ENCODE measurements at regions not wholly inside any gene's neighbourhood (a gene's known extent, or its start where the extent isn't known, plus 50 kb on each side); places are given as distances from the start of the nearest gene placed in this dataset.

DNA sequence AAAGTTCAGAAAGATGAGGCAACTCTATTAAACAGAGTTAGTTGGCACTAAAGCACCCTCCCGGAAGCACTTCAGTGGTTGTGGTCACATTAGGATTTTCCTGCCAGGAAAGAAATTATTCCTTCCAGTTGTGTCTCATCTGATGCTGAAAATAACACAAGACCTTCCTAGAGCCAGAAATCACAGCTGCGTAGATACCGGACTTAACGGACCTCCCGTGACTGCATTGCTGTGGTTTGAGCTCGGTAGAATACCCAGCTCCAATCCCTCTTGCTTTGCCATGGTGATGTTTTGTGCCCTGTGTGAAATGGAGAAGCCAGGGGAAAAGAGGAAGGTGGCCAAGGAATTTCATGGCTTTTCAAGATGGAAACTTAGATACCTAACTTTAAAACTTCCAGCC lies 215.0 kb upstream of the IGF1R start:
- Histone ChIP-seq H3K4me3 (replicated peaks; ENCODE audit: insufficient read depth, low read length) (no peak overlapping the region), H3K27ac (replicated peaks) (no peak overlapping the region), H3K27me3 (ENCODE audit: insufficient read depth, poor library complexity, severe bottlenecking) (no peaks in the 10 kb centered on the region)
- no peak for DNase-seq (ENCODE audit: low read depth in 1 of 2, low spot score in 1 of 2)
- TF ChIP-seq SPI1 (IDR thresholded peaks at IDR 0.05; ENCODE audit: borderline replicate concordance, low read depth) (no peak), GABPA (IDR thresholded peaks at IDR 0.05; ENCODE audit: low read depth) (no peak), POLR2AphosphoS5 (IDR thresholded peaks at IDR 0.05; ENCODE audit: low read depth) (no peak)
- TF ChIP-seq, protein P1, sequence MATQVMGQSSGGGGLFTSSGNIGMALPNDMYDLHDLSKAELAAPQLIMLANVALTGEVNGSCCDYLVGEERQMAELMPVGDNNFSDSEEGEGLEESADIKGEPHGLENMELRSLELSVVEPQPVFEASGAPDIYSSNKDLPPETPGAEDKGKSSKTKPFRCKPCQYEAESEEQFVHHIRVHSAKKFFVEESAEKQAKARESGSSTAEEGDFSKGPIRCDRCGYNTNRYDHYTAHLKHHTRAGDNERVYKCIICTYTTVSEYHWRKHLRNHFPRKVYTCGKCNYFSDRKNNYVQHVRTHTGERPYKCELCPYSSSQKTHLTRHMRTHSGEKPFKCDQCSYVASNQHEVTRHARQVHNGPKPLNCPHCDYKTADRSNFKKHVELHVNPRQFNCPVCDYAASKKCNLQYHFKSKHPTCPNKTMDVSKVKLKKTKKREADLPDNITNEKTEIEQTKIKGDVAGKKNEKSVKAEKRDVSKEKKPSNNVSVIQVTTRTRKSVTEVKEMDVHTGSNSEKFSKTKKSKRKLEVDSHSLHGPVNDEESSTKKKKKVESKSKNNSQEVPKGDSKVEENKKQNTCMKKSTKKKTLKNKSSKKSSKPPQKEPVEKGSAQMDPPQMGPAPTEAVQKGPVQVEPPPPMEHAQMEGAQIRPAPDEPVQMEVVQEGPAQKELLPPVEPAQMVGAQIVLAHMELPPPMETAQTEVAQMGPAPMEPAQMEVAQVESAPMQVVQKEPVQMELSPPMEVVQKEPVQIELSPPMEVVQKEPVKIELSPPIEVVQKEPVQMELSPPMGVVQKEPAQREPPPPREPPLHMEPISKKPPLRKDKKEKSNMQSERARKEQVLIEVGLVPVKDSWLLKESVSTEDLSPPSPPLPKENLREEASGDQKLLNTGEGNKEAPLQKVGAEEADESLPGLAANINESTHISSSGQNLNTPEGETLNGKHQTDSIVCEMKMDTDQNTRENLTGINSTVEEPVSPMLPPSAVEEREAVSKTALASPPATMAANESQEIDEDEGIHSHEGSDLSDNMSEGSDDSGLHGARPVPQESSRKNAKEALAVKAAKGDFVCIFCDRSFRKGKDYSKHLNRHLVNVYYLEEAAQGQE (IDR thresholded peaks at IDR 0.05; ENCODE audit: insufficient replicate concordance, low read depth), result no peak
- TF ChIP-seq, protein P2, sequence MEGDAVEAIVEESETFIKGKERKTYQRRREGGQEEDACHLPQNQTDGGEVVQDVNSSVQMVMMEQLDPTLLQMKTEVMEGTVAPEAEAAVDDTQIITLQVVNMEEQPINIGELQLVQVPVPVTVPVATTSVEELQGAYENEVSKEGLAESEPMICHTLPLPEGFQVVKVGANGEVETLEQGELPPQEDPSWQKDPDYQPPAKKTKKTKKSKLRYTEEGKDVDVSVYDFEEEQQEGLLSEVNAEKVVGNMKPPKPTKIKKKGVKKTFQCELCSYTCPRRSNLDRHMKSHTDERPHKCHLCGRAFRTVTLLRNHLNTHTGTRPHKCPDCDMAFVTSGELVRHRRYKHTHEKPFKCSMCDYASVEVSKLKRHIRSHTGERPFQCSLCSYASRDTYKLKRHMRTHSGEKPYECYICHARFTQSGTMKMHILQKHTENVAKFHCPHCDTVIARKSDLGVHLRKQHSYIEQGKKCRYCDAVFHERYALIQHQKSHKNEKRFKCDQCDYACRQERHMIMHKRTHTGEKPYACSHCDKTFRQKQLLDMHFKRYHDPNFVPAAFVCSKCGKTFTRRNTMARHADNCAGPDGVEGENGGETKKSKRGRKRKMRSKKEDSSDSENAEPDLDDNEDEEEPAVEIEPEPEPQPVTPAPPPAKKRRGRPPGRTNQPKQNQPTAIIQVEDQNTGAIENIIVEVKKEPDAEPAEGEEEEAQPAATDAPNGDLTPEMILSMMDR (IDR thresholded peaks at IDR 0.05; ENCODE audit: insufficient read depth, low read length), result no peak

DNA sequence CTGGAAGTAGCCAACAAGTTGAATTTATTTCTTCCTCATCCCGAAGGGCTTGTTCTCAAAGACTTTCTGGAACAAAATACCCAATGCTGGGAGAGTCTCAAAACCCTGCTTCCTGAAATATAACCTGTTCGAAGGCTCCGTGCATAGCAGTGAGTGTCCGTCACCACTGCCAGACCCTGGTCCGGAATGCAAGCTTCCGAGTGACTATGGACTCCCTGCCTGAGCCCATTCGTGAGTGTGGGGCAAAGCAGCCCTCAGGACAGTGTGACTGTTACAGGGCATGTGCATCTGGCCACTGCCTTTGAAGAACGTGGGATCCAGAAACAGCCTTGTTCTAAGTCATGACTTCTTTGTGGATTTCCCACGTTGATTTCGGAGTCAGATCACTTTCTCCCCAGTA lies 214.5 kb upstream of the IGF1R start:
- TF ChIP-seq, protein P1 (IDR thresholded peaks at IDR 0.05; ENCODE audit: insufficient replicate concordance, low read depth), result no peak
- no peak for TF ChIP-seq SPI1 (IDR thresholded peaks at IDR 0.05; ENCODE audit: borderline replicate concordance, low read depth)
- TF ChIP-seq POLR2AphosphoS5 (IDR thresholded peaks at IDR 0.05; ENCODE audit: low read depth), result no peak
- TF ChIP-seq, protein P2 (IDR thresholded peaks at IDR 0.05; ENCODE audit: insufficient read depth, low read length), result no peak
- TF ChIP-seq GABPA (IDR thresholded peaks at IDR 0.05; ENCODE audit: low read depth), result no peak
- no peak for DNase-seq (ENCODE audit: low read depth in 1 of 2, low spot score in 1 of 2)
- Histone ChIP-seq H3K4me3 (replicated peaks; ENCODE audit: insufficient read depth, low read length) (no peak overlapping the region), H3K27me3 (ENCODE audit: insufficient read depth, poor library complexity, severe bottlenecking) (no peaks in the 10 kb centered on the region), H3K27ac (replicated peaks) (no peak overlapping the region)

DNA sequence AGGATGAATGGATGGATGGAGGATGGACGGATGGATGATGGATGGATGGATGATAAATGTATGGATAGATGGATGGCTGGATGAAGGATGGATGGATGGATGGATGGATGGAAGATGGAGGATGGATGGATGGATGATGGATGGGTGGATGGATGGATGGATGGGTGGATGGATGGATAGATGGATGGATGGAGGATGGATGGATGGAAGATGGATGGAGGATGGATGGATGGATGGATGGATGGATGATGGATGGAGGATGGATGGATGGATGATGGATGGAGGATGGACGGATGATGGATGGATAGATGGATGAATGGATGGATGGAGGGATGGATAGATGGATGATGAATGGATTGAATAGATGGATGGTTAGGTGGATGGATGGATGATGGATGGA lies 210.6 kb upstream of the IGF1R start:
- Histone ChIP-seq H3K4me3 (replicated peaks; ENCODE audit: insufficient read depth, low read length) (no peak overlapping the region), H3K27ac (replicated peaks) (no peak overlapping the region), H3K27me3 (ENCODE audit: insufficient read depth, poor library complexity, severe bottlenecking) (no peaks in the 10 kb centered on the region)
- no peak for DNase-seq (ENCODE audit: low read depth in 1 of 2, low spot score in 1 of 2)
- TF ChIP-seq SPI1 (IDR thresholded peaks at IDR 0.05; ENCODE audit: borderline replicate concordance, low read depth) (no peak), POLR2AphosphoS5 (IDR thresholded peaks at IDR 0.05; ENCODE audit: low read depth) (no peak), GABPA (IDR thresholded peaks at IDR 0.05; ENCODE audit: low read depth) (no peak)
- TF ChIP-seq, protein P1 (IDR thresholded peaks at IDR 0.05; ENCODE audit: insufficient replicate concordance, low read depth), result no peak
- TF ChIP-seq, protein P2 (IDR thresholded peaks at IDR 0.05; ENCODE audit: insufficient read depth, low read length), result no peak
